MCF 10A (cell line): ENCODE measurements at regions not wholly inside any gene's neighbourhood (a gene's known extent, or its start where the extent isn't known, plus 50 kb on each side); places are given as distances from the start of the nearest gene placed in this dataset.

Experiments
- BruUV-seq: library from RNA; stranded (reverse); fragments of 400-500 nt; replicated peaks from 2 replicates; lab custom pipeline; 2021; lab: Mats Ljungman, UMichigan
- CTCF ChIA-PET: fragments of 300-600 bp; sonication (Branson Sonifier 250); formaldehyde crosslinking; extraction: SDS; loops from one replicate; lab custom pipeline; 2021; ENCODE audit warnings: antibody characterized with exemption, inconsistent platforms; lab: Yijun Ruan, JAX
- POLR2A ChIA-PET: fragments of 300-600, 350-650 bp; sonication (Branson Sonifier 250); formaldehyde crosslinking; extraction: SDS; loops from one replicate; lab custom pipeline; 2020; ENCODE audit warnings: antibody characterized with exemption, inconsistent platforms; lab: Yijun Ruan, JAX
- DNase-seq: peaks from one replicate; pipeline ENCODE4 v3.0.0-alpha.2; 2018; ENCODE audit not compliant: unreplicated experiment
- H3K27ac Mint-ChIP-seq: one replicate; pipeline ENCODE4 v1.8.0; 2022; ENCODE audit warnings: mild to moderate bottlenecking, low read depth, mixed read lengths; ENCODE audit not compliant: unreplicated experiment
- H3K27me3 Mint-ChIP-seq: one replicate; pipeline ENCODE4 v1.8.0; 2022; ENCODE audit warnings: mixed read lengths; ENCODE audit not compliant: insufficient read depth, unreplicated experiment
- H3K36me3 Mint-ChIP-seq: one replicate; pipeline ENCODE4 v1.8.0; 2022; ENCODE audit warnings: mild to moderate bottlenecking, moderate library complexity, mixed read lengths; ENCODE audit not compliant: insufficient read depth, unreplicated experiment
- H3K4me1 Mint-ChIP-seq: one replicate; pipeline ENCODE4 v1.8.0; 2022; ENCODE audit warnings: mixed read lengths; ENCODE audit not compliant: insufficient read depth, unreplicated experiment
- H3K4me3 Mint-ChIP-seq: one replicate; pipeline ENCODE4 v1.8.0; 2022; ENCODE audit warnings: mild to moderate bottlenecking, moderate library complexity, mixed read lengths; ENCODE audit not compliant: unreplicated experiment
- H3K9me3 Mint-ChIP-seq: one replicate; pipeline ENCODE4 v1.8.0; 2022; ENCODE audit warnings: mixed read lengths; ENCODE audit not compliant: unreplicated experiment
- intact Hi-C: fragments of 100-400 bp; cut with micrococcal nuclease; formaldehyde crosslinking; loops from 2 replicates; pipeline ENCODE4 v1.14.1; 2022
- TF ChIP-seq, protein P1 (sequence below): fragments of 200-600 bp; IDR thresholded peaks from one replicate; pipeline ENCODE4 v1.8.0; 2022; ENCODE audit warnings: antibody characterized with exemption, mild to moderate bottlenecking; ENCODE audit not compliant: unreplicated experiment

DNA sequence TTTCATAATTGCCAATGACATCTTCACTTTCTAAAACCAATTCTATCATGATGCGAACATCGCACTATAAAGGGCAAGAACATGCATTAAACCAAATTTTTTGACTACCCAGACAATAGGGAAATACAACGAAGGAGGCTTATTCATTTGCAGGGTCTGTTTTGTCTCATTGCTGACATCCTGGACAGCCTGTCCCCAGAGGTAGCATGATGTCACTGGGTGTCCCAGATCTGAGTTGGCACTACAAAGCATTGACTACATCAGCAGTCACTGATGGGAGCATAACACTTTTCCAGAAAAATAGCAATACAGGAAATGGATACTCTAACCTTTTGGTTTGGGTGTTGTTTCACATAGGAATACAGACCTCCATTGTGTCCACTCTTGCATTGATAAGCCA, 180.3 kb downstream of the TMEM182 start:
- no peak for DNase-seq
- intact Hi-C loops, result no loop called here
- ChIA-PET CTCF (interaction anchor here (0.8 to 1.2 kb wide), 2 partner anchors 34 to 38 kb away, joined by 3 read pairs; no protein-coding TSS in a partner anchor), POLR2A (no interaction called here)
- no peaks in the 10 kb centered on the region for H3K27me3 Mint-ChIP-seq
- TF ChIP-seq, protein P1, sequence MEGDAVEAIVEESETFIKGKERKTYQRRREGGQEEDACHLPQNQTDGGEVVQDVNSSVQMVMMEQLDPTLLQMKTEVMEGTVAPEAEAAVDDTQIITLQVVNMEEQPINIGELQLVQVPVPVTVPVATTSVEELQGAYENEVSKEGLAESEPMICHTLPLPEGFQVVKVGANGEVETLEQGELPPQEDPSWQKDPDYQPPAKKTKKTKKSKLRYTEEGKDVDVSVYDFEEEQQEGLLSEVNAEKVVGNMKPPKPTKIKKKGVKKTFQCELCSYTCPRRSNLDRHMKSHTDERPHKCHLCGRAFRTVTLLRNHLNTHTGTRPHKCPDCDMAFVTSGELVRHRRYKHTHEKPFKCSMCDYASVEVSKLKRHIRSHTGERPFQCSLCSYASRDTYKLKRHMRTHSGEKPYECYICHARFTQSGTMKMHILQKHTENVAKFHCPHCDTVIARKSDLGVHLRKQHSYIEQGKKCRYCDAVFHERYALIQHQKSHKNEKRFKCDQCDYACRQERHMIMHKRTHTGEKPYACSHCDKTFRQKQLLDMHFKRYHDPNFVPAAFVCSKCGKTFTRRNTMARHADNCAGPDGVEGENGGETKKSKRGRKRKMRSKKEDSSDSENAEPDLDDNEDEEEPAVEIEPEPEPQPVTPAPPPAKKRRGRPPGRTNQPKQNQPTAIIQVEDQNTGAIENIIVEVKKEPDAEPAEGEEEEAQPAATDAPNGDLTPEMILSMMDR, result no peak
- no peaks in the 10 kb centered on the region for H3K36me3 Mint-ChIP-seq
- H3K9me3 Mint-ChIP-seq, result peaks cover 15% of the 10 kb centered on the region
- H3K4me1 Mint-ChIP-seq, result no peaks in the 10 kb centered on the region
- BruUV-seq, result no TSS peak
- H3K4me3 Mint-ChIP-seq, result no peak overlapping the region
- no peak overlapping the region for H3K27ac Mint-ChIP-seq

DNA sequence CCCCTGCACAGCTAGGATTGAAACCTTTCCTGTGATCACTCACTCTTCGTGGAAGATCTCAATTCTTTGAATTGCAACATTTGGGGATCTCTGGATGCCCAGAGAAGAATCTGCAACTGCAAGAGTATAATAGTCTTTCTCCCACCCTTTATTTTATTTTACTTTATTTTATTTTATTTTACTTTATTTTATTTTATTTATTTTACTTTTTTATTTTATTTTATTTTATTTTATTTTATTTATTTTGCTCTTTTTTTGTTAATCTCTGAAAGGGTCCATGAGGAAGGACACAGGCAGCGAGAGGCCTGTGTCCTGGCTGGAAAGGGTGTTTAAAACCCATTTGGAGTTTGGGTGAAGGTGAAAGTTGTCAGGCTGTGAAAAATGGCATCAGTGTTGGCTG, 181.4 kb downstream of the TMEM182 start:
- peaks cover 8% of the 10 kb centered on the region for H3K9me3 Mint-ChIP-seq
- ChIA-PET CTCF (interaction anchor here (2.6 kb wide), 1 partner anchor 33 kb away, joined by 11 read pairs; no protein-coding TSS in a partner anchor), POLR2A (no interaction called here)
- H3K27me3 Mint-ChIP-seq, result no peaks in the 10 kb centered on the region
- no TSS peak for BruUV-seq
- TF ChIP-seq, protein P1, result no peak
- no peaks in the 10 kb centered on the region for H3K4me1 Mint-ChIP-seq
- no peak overlapping the region for H3K4me3 Mint-ChIP-seq
- intact Hi-C loops, result no loop called here
- H3K36me3 Mint-ChIP-seq, result no peaks in the 10 kb centered on the region
- no peak for DNase-seq
- no peak overlapping the region for H3K27ac Mint-ChIP-seq

DNA sequence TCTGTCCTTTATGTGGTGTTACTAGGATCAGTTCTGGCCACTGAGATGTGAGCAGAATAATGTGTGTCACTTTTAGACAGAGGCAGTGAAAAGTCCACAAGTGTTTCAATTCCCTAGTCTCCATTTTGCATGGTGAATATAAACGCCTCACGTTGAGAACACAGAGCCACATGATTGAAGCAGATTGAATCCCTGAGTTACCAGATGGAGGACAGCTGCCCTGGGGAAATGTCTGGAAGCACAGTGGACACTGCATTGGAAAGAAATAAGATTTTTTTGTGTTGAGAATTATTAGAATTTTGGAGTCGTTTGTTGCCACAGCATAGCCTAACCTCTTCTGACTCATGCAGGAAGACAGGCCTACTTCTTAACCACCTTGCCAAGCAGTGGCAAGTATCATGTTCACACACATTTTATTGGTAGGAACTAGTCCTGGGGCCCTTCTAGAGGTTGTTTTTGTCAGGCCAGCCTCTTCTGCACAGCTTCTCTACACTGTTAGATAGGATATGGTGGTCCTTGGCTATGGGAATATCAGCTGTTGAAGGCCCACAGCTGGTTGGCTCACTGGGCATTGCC, 188.6 kb downstream of the TMEM182 start:
- Mint-ChIP-seq H3K36me3 (no peaks in the 10 kb centered on the region), H3K27me3 (no peaks in the 10 kb centered on the region), H3K27ac (no peak overlapping the region), H3K9me3 (no peaks in the 10 kb centered on the region), H3K4me1 (peaks cover 5% of the 10 kb centered on the region), H3K4me3 (no peak overlapping the region)
- no TSS peak for BruUV-seq
- TF ChIP-seq, protein P1, result no peak
- ChIA-PET CTCF (interaction anchor here (0.7 to 1.2 kb wide), 2 partner anchors 109 to 111 kb away, joined by 3 to 4 read pairs; no protein-coding TSS in a partner anchor), POLR2A (interaction anchor here (0.6 kb wide), 2 partner anchors 13 to 784 kb away, joined by 3 read pairs; no protein-coding TSS in a partner anchor)
- intact Hi-C loops, result no loop called here
- peak; percentile 34 for DNase-seq

DNA sequence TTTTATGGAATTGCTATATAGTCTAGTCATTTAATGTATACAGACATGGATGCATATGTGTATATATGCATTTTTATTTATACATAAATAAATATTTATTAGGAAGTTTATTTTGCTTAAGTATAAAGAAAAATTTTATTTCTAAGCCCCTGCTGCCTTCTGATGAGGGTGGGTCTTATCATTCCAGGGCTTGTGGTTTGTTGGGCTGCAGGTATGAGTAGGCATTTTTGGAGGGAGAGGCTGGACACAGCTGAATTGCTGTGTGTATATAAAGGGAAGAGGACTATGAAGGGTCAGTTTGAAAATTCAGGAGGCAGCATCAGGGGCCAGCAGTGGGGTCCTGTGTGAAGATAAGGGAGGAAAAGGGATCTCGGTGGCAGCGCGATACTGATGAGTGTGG, 189.4 kb downstream of the TMEM182 start:
- ChIA-PET CTCF (interaction anchor here (0.7 to 1.2 kb wide), 2 partner anchors 110 to 112 kb away, joined by 3 to 4 read pairs; no protein-coding TSS in a partner anchor), POLR2A (interaction anchor here (0.6 kb wide), 1 partner anchor 785 kb away, joined by 3 read pairs; no protein-coding TSS in a partner anchor)
- intact Hi-C loops, result no loop called here
- no peak for DNase-seq
- no TSS peak for BruUV-seq
- no peak overlapping the region for H3K4me3 Mint-ChIP-seq
- no peak overlapping the region for H3K27ac Mint-ChIP-seq
- no peaks in the 10 kb centered on the region for H3K27me3 Mint-ChIP-seq
- peaks cover 5% of the 10 kb centered on the region for H3K4me1 Mint-ChIP-seq
- H3K36me3 Mint-ChIP-seq, result no peaks in the 10 kb centered on the region
- no peaks in the 10 kb centered on the region for H3K9me3 Mint-ChIP-seq
- TF ChIP-seq, protein P1, result no peak
